WTC11 (cell line): ENCODE measurements at regions not wholly inside any gene's neighbourhood (a gene's known extent, or its start where the extent isn't known, plus 50 kb on each side); places are given as distances from the start of the nearest gene placed in this dataset.

Experiments
- ATAC-seq: fragments of 200-7000 bp; cut with Tn5 transposase; 2 replicates; pipeline ENCODE4 v1.10.0; 2021; ENCODE audit warnings: mild to moderate bottlenecking, moderate library complexity
- CTCF ChIA-PET: fragments of 300-600 bp; sonication (Branson Sonifier 250); formaldehyde crosslinking; loops from one replicate; lab custom pipeline; 2021; ENCODE audit warnings: antibody characterized with exemption; lab: Charles Lee
- POLR2A ChIA-PET: fragments of 350-600 bp; sonication (Branson Sonifier 250); formaldehyde crosslinking; loops from one replicate; lab custom pipeline; 2021; ENCODE audit warnings: antibody characterized with exemption; lab: Charles Lee
- DNase-seq: peaks from one replicate; pipeline ENCODE4 v3.0.0; 2021; ENCODE audit warnings: low spot score
- H3K27ac Mint-ChIP-seq: 2 replicates; pipeline ENCODE4 v1.8.0; 2021; ENCODE audit warnings: mixed read lengths
- H3K27me3 Mint-ChIP-seq: 2 replicates; pipeline ENCODE4 v1.8.0; 2021; ENCODE audit warnings: low read depth, mild to moderate bottlenecking, moderate library complexity, mixed read lengths
- H3K36me3 Mint-ChIP-seq: 2 replicates; pipeline ENCODE4 v1.8.0; 2021; ENCODE audit warnings: mixed read lengths
- H3K4me1 Mint-ChIP-seq: 2 replicates; pipeline ENCODE4 v1.8.0; 2022; ENCODE audit warnings: mixed read lengths
- H3K4me3 Mint-ChIP-seq: 2 replicates; pipeline ENCODE4 v1.8.0; 2021; ENCODE audit warnings: mild to moderate bottlenecking, moderate library complexity, mixed read lengths
- H3K9me3 Mint-ChIP-seq: 2 replicates; pipeline ENCODE4 v1.8.0; 2021; ENCODE audit warnings: mixed read lengths
- GABPB1 ChIP-seq: sonication (generic); formaldehyde crosslinking; IDR thresholded peaks from 2 replicates; pipeline ENCODE4 v1.8.1; 2023; ENCODE audit warnings: mild to moderate bottlenecking, missing genetic modification reagents
- GTF2I ChIP-seq: fragments of 250-450 bp; sonication (Bioruptor Pico); conservative IDR thresholded peaks from 2 replicates; pipeline ENCODE4 v1.4.0; 2021; ENCODE audit warnings: mild to moderate bottlenecking
- IRF2 ChIP-seq: sonication (generic); formaldehyde crosslinking; IDR thresholded peaks from 2 replicates; pipeline ENCODE4 v1.8.0; 2022; ENCODE audit warnings: low read depth, missing genetic modification reagents, borderline replicate concordance
- MXD4 ChIP-seq: fragments of 250-450 bp; sonication (Bioruptor Pico); IDR thresholded peaks from 2 replicates; pipeline ENCODE4 v1.8.0; 2021; ENCODE audit warnings: mild to moderate bottlenecking, moderate library complexity, borderline replicate concordance
- SMAD3 ChIP-seq: sonication (generic); formaldehyde crosslinking; IDR thresholded peaks from 2 replicates; pipeline ENCODE4 v1.8.0; 2022; ENCODE audit warnings: missing genetic modification reagents, mild to moderate bottlenecking, borderline replicate concordance
- SMAD4 ChIP-seq: sonication (generic); formaldehyde crosslinking; IDR thresholded peaks from 2 replicates; pipeline ENCODE4 v1.8.0; 2022; ENCODE audit warnings: mild to moderate bottlenecking, missing genetic modification reagents
- TEAD4 ChIP-seq: sonication (generic); formaldehyde crosslinking; IDR thresholded peaks from 2 replicates; pipeline ENCODE4 v1.8.0; 2022; ENCODE audit warnings: mild to moderate bottlenecking, missing genetic modification reagents
- ZNF138 ChIP-seq: sonication (generic); formaldehyde crosslinking; conservative IDR thresholded peaks from 2 replicates; pipeline ENCODE4 v1.8.1; 2022; ENCODE audit warnings: mild to moderate bottlenecking, moderate library complexity, missing genetic modification reagents
- ZNF219 ChIP-seq: sonication (generic); formaldehyde crosslinking; IDR thresholded peaks from 2 replicates; pipeline ENCODE4 v1.8.0; 2023; ENCODE audit warnings: missing genetic modification reagents, mild to moderate bottlenecking, borderline replicate concordance
- ZNF232 ChIP-seq: sonication (generic); formaldehyde crosslinking; IDR thresholded peaks from 2 replicates; pipeline ENCODE4 v1.8.0; 2022; ENCODE audit warnings: mild to moderate bottlenecking, missing genetic modification reagents
- ZNF317 ChIP-seq: sonication (generic); formaldehyde crosslinking; IDR thresholded peaks from 2 replicates; pipeline ENCODE4 v1.8.1; 2023; ENCODE audit warnings: low read depth, mild to moderate bottlenecking, moderate library complexity, missing genetic modification reagents, borderline replicate concordance
- TF ChIP-seq, protein P1 (sequence below): sonication (generic); formaldehyde crosslinking; IDR thresholded peaks from 2 replicates; pipeline ENCODE4 v1.8.1; 2022; ENCODE audit warnings: missing genetic modification reagents, borderline replicate concordance
- TF ChIP-seq, protein P2 (sequence below): sonication (generic); formaldehyde crosslinking; IDR thresholded peaks from 2 replicates; pipeline ENCODE4 v1.8.1; 2023; ENCODE audit warnings: mild to moderate bottlenecking, moderate library complexity, missing genetic modification reagents
- TF ChIP-seq, protein P3 (sequence below): sonication (generic); formaldehyde crosslinking; IDR thresholded peaks from 2 replicates; pipeline ENCODE4 v1.8.0; 2023; ENCODE audit warnings: mild to moderate bottlenecking, missing genetic modification reagents
- TF ChIP-seq, protein P4 (sequence below): fragments of 250-450 bp; sonication (Bioruptor Pico); IDR thresholded peaks from 2 replicates; pipeline ENCODE4 v1.9.0; 2021; ENCODE audit warnings: mild to moderate bottlenecking
- TF ChIP-seq, protein P5 (sequence below): fragments of 250-450 bp; sonication (Bioruptor Pico); IDR thresholded peaks from 2 replicates; pipeline ENCODE4 v1.9.0; 2021; ENCODE audit warnings: mild to moderate bottlenecking, borderline replicate concordance
- TF ChIP-seq, protein P6 (sequence below): sonication (generic); formaldehyde crosslinking; IDR thresholded peaks from 2 replicates; pipeline ENCODE4 v1.8.1; 2022; ENCODE audit warnings: low read depth, missing genetic modification reagents, borderline replicate concordance
- TF ChIP-seq, protein P7 (sequence below): sonication (generic); formaldehyde crosslinking; IDR thresholded peaks from 2 replicates; pipeline ENCODE4 v1.8.1; 2023; ENCODE audit warnings: mild to moderate bottlenecking, missing genetic modification reagents, borderline replicate concordance
- TF ChIP-seq, protein P8 (sequence below): sonication (generic); formaldehyde crosslinking; IDR thresholded peaks from 2 replicates; pipeline ENCODE4 v1.8.1; 2023; ENCODE audit warnings: mild to moderate bottlenecking, missing genetic modification reagents

DNA sequence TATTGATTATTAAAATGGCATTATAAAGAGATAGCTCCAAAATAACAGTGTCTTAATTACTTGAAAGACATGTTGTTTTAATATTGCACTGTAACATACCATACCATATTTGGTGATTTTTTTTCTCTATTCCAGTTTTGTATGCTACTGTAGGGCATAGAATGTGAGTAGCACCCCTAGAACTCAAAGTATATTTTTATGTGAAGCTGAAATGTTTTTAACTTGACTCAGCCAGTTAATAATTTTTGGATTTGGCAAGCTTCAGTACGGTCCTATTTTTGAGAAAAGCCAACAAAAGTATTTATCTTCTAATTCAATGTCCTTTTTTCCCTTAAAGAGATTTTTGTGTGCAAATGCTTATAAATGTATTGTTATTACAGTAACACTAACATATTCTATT, 593.8 kb downstream of the USP25 start:
- DNase-seq (no peak), ATAC-seq (no peak)
- Mint-ChIP-seq H3K27me3 (peaks cover 20% of the 10 kb centered on the region), H3K4me1 (peaks cover under 1% of the 10 kb centered on the region), H3K4me3 (no peak overlapping the region), H3K36me3 (no peaks in the 10 kb centered on the region), H3K9me3 (no peaks in the 10 kb centered on the region), H3K27ac (no peak overlapping the region)
- POLR2A ChIA-PET: no interaction called here
- CTCF ChIA-PET: no interaction called here
- TF ChIP-seq, protein P1, sequence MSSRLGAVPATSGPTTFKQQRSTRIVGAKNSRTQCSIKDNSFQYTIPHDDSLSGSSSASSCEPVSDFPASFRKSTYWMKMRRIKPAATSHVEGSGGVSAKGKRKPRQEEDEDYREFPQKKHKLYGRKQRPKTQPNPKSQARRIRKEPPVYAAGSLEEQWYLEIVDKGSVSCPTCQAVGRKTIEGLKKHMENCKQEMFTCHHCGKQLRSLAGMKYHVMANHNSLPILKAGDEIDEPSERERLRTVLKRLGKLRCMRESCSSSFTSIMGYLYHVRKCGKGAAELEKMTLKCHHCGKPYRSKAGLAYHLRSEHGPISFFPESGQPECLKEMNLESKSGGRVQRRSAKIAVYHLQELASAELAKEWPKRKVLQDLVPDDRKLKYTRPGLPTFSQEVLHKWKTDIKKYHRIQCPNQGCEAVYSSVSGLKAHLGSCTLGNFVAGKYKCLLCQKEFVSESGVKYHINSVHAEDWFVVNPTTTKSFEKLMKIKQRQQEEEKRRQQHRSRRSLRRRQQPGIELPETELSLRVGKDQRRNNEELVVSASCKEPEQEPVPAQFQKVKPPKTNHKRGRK (CRISPR knock-in tag): no peak
- TF ChIP-seq ZNF317: no peak
- TF ChIP-seq, protein P2, sequence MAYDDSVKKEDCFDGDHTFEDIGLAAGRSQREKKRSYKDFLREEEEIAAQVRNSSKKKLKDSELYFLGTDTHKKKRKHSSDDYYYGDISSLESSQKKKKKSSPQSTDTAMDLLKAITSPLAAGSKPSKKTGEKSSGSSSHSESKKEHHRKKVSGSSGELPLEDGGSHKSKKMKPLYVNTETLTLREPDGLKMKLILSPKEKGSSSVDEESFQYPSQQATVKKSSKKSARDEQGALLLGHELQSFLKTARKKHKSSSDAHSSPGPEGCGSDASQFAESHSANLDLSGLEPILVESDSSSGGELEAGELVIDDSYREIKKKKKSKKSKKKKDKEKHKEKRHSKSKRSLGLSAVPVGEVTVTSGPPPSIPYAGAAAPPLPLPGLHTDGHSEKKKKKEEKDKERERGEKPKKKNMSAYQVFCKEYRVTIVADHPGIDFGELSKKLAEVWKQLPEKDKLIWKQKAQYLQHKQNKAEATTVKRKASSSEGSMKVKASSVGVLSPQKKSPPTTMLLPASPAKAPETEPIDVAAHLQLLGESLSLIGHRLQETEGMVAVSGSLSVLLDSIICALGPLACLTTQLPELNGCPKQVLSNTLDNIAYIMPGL (CRISPR knock-in tag): no peak
- TF ChIP-seq IRF2 (CRISPR knock-in tag): no peak
- no peak for TF ChIP-seq SMAD3 (CRISPR knock-in tag)
- TF ChIP-seq, protein P3, sequence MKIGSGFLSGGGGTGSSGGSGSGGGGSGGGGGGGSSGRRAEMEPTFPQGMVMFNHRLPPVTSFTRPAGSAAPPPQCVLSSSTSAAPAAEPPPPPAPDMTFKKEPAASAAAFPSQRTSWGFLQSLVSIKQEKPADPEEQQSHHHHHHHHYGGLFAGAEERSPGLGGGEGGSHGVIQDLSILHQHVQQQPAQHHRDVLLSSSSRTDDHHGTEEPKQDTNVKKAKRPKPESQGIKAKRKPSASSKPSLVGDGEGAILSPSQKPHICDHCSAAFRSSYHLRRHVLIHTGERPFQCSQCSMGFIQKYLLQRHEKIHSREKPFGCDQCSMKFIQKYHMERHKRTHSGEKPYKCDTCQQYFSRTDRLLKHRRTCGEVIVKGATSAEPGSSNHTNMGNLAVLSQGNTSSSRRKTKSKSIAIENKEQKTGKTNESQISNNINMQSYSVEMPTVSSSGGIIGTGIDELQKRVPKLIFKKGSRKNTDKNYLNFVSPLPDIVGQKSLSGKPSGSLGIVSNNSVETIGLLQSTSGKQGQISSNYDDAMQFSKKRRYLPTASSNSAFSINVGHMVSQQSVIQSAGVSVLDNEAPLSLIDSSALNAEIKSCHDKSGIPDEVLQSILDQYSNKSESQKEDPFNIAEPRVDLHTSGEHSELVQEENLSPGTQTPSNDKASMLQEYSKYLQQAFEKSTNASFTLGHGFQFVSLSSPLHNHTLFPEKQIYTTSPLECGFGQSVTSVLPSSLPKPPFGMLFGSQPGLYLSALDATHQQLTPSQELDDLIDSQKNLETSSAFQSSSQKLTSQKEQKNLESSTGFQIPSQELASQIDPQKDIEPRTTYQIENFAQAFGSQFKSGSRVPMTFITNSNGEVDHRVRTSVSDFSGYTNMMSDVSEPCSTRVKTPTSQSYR (CRISPR knock-in tag): no peak
- no peak for TF ChIP-seq SMAD4 (CRISPR knock-in tag)
- TF ChIP-seq, protein P4, sequence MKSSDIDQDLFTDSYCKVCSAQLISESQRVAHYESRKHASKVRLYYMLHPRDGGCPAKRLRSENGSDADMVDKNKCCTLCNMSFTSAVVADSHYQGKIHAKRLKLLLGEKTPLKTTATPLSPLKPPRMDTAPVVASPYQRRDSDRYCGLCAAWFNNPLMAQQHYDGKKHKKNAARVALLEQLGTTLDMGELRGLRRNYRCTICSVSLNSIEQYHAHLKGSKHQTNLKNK: no peak
- TF ChIP-seq MXD4 (CRISPR knock-in tag): no peak
- TF ChIP-seq, protein P5, sequence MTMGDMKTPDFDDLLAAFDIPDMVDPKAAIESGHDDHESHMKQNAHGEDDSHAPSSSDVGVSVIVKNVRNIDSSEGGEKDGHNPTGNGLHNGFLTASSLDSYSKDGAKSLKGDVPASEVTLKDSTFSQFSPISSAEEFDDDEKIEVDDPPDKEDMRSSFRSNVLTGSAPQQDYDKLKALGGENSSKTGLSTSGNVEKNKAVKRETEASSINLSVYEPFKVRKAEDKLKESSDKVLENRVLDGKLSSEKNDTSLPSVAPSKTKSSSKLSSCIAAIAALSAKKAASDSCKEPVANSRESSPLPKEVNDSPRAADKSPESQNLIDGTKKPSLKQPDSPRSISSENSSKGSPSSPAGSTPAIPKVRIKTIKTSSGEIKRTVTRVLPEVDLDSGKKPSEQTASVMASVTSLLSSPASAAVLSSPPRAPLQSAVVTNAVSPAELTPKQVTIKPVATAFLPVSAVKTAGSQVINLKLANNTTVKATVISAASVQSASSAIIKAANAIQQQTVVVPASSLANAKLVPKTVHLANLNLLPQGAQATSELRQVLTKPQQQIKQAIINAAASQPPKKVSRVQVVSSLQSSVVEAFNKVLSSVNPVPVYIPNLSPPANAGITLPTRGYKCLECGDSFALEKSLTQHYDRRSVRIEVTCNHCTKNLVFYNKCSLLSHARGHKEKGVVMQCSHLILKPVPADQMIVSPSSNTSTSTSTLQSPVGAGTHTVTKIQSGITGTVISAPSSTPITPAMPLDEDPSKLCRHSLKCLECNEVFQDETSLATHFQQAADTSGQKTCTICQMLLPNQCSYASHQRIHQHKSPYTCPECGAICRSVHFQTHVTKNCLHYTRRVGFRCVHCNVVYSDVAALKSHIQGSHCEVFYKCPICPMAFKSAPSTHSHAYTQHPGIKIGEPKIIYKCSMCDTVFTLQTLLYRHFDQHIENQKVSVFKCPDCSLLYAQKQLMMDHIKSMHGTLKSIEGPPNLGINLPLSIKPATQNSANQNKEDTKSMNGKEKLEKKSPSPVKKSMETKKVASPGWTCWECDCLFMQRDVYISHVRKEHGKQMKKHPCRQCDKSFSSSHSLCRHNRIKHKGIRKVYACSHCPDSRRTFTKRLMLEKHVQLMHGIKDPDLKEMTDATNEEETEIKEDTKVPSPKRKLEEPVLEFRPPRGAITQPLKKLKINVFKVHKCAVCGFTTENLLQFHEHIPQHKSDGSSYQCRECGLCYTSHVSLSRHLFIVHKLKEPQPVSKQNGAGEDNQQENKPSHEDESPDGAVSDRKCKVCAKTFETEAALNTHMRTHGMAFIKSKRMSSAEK: no peak
- no peak for TF ChIP-seq ZNF138 (CRISPR knock-in tag)
- TF ChIP-seq, protein P6, sequence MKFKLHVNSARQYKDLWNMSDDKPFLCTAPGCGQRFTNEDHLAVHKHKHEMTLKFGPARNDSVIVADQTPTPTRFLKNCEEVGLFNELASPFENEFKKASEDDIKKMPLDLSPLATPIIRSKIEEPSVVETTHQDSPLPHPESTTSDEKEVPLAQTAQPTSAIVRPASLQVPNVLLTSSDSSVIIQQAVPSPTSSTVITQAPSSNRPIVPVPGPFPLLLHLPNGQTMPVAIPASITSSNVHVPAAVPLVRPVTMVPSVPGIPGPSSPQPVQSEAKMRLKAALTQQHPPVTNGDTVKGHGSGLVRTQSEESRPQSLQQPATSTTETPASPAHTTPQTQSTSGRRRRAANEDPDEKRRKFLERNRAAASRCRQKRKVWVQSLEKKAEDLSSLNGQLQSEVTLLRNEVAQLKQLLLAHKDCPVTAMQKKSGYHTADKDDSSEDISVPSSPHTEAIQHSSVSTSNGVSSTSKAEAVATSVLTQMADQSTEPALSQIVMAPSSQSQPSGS (CRISPR knock-in tag): no peak
- TF ChIP-seq ZNF219: no peak
- TF ChIP-seq TEAD4 (CRISPR knock-in tag): no peak
- TF ChIP-seq, protein P7, sequence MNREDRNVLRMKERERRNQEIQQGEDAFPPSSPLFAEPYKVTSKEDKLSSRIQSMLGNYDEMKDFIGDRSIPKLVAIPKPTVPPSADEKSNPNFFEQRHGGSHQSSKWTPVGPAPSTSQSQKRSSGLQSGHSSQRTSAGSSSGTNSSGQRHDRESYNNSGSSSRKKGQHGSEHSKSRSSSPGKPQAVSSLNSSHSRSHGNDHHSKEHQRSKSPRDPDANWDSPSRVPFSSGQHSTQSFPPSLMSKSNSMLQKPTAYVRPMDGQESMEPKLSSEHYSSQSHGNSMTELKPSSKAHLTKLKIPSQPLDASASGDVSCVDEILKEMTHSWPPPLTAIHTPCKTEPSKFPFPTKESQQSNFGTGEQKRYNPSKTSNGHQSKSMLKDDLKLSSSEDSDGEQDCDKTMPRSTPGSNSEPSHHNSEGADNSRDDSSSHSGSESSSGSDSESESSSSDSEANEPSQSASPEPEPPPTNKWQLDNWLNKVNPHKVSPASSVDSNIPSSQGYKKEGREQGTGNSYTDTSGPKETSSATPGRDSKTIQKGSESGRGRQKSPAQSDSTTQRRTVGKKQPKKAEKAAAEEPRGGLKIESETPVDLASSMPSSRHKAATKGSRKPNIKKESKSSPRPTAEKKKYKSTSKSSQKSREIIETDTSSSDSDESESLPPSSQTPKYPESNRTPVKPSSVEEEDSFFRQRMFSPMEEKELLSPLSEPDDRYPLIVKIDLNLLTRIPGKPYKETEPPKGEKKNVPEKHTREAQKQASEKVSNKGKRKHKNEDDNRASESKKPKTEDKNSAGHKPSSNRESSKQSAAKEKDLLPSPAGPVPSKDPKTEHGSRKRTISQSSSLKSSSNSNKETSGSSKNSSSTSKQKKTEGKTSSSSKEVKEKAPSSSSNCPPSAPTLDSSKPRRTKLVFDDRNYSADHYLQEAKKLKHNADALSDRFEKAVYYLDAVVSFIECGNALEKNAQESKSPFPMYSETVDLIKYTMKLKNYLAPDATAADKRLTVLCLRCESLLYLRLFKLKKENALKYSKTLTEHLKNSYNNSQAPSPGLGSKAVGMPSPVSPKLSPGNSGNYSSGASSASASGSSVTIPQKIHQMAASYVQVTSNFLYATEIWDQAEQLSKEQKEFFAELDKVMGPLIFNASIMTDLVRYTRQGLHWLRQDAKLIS (CRISPR knock-in tag): no peak
- no peak for TF ChIP-seq GTF2I
- no peak for TF ChIP-seq GABPB1 (CRISPR knock-in tag)
- TF ChIP-seq, protein P8, sequence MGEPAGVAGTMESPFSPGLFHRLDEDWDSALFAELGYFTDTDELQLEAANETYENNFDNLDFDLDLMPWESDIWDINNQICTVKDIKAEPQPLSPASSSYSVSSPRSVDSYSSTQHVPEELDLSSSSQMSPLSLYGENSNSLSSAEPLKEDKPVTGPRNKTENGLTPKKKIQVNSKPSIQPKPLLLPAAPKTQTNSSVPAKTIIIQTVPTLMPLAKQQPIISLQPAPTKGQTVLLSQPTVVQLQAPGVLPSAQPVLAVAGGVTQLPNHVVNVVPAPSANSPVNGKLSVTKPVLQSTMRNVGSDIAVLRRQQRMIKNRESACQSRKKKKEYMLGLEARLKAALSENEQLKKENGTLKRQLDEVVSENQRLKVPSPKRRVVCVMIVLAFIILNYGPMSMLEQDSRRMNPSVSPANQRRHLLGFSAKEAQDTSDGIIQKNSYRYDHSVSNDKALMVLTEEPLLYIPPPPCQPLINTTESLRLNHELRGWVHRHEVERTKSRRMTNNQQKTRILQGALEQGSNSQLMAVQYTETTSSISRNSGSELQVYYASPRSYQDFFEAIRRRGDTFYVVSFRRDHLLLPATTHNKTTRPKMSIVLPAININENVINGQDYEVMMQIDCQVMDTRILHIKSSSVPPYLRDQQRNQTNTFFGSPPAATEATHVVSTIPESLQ: no peak
- no peak for TF ChIP-seq ZNF232
